ENCODE measurements at regions not wholly inside any gene's neighbourhood (a gene's known extent, or its start where the extent isn't known, plus 50 kb on each side); places are given as distances from the start of the nearest gene placed in this dataset.
"Not testable (repeated sequence)": the region's sequence is repeated elsewhere in the genome, so short reads cannot be mapped to it uniquely, and the experiment has no call there.

DNA sequence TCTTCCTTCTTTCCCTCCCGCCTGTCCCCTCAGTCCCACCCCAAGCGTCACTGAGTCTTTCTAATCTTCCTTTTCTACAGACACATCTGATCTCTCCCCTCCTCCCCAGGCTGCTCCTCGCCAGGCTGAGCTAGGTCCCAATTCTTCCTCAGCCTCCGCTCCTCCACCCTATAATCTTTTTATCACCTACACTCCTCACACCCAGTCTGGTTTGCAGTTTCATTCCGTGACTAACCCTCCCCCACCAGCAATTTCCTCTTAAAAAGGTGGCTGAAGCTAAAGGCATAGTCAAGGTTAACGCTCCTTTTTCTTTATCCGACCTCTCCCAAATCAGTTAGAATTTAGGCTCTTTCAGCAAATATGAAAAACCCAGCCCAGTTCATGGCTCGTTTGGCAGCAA, 325.8 kb downstream of the PCDH20 start:
- ATAC-seq (ENCODE audit: poor library complexity); intact Hi-C loops (cut with DNase I); DNase-seq: not testable (repeated sequence)

DNA sequence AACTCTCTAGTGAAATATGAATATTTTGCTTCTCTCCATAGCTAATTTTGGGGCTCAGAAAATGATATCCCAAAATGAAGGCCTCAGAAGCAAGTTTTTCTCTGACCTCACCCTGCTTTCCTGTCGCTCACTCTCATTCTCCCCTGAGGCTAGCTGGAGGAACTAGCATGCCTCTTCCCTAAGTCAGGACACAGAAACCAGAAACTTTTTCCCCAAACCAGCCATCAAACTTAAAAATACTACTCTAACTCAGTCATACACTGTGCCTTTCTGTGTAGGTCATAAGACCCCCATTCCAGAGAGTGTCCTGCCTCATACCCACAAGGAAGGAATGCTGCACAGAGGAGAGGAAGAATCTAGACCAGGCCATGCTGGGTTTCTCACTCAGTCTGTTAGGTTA, 329.6 kb downstream of the PCDH20 start:
- intact Hi-C loops (cut with DNase I), result no loop called here
- DNase-seq, result no peak
- ATAC-seq (ENCODE audit: poor library complexity), result no peak

DNA sequence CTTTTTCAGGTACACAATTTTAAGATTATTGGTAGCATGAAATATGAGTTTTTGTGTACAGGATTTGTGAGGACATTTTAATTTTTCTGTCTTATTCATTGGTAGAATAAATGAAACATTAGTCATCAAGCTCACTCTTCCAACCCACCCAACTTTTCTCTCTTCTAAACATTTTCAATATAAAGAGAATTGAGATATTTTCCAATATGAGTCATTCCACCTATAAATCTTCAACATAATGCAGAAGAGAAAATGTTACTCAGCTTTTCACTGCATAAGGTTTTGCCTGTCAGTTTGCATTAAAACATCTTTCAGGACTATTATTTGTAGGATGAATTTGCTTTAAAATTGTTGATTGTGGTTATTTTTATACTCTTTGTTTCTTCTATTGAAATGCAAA, 330.7 kb downstream of the PCDH20 start:
- intact Hi-C loops (cut with DNase I), result no loop called here
- no peak for DNase-seq
- ATAC-seq (ENCODE audit: poor library complexity), result no peak

DNA sequence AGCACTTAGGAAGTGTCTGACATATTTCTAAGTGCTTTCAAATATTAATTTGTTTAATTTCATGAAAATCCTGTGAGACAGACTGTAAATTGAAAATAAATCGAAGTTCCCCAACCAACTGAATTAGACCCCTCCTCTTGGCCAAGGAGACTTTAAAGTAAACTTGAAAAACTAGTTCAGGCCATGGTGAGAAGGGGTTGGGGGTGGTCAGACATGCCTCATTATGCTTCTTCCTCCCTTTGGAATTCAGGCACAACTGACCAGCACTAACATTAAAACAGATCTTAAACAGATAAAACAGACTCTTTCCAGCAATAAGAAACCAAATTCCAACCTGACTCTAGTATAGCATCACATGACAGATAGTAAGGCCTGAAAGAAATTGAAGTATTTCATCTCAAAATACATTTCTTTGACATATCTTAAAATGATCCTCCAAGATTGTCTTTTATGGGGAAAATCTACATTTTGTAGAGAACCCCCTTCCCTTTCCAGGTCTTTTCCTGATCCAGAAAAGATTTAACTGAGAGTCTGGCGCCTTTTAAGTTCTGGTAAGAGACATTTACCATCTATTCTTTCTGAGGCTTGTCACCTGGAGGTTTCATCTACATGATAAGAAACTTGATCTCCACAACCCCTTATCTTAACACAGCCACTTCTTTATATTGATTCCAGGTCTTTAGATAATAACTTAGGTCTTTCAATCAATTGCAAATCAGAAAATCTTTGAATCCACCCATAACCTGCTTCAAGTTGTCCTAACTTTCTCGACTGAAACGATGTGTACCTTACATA, 336.5 kb downstream of the PCDH20 start:
- no peak for DNase-seq
- intact Hi-C loops (cut with DNase I), result no loop called here
- no peak for ATAC-seq (ENCODE audit: poor library complexity)

DNA sequence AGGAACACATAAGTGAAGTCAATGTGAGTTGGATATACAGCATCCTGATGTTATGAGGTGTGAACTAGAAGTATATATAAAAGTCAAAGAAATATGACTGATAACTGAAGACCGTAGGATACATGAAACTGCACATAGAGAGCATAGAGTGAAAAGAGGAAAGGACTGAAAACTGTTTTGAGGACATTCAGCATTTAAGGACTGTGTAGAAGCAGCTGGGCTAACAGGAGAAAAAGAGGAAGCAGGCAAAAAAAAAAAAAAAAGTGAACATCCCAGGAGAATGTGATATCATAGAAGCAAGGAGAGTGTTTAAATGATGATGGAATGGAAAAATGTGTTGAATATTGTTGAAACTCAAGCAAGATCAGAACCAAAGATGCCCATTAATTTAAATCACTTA, 363.5 kb downstream of the PCDH20 start:
- no peak for DNase-seq
- ATAC-seq (ENCODE audit: poor library complexity), result no peak
- intact Hi-C loops (cut with DNase I), result no loop called here

DNA sequence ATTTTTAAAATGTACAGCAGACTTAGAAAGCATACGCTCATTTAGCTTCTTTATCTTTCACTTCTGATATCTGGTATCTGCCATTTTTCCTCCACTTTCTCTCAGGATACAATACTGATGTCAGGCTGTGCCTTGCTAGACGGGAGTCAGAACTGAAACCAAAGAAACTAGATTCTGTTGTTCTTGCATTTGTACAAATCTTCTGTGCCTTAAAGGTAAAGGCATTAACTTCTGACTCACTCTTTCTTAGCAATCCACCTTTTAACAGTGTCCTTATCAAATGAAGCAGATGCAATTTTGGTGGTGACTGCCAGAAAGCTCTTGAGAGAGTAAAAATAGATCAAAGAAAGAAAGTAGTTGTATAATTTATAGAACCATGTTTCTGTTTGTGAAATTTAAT, 370.4 kb downstream of the PCDH20 start:
- intact Hi-C loops (cut with DNase I), result no loop called here
- DNase-seq, result no peak
- ATAC-seq (ENCODE audit: poor library complexity), result peak; percentile 62

DNA sequence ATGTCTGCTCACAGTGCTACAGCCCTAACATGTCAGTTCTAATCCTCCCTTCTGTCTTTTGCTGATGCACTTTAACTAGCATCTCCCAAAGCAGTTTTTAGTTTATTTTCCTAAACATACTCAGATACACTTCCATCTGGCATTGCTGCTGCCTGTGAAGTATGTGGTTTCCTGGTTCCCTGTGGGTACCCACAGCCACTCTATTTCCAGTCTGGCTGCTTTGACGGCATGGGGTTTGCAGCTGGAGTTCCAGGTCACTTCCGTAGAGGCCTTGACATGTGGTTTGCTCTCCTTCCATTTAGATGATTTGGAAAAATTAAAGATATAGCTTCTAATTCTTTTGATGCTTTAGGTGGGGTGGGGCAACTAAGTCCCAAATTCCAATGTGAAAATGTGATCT, 375.5 kb downstream of the PCDH20 start:
- intact Hi-C loops (cut with DNase I), result no loop called here
- ATAC-seq (ENCODE audit: poor library complexity), result no peak
- no peak for DNase-seq

DNA sequence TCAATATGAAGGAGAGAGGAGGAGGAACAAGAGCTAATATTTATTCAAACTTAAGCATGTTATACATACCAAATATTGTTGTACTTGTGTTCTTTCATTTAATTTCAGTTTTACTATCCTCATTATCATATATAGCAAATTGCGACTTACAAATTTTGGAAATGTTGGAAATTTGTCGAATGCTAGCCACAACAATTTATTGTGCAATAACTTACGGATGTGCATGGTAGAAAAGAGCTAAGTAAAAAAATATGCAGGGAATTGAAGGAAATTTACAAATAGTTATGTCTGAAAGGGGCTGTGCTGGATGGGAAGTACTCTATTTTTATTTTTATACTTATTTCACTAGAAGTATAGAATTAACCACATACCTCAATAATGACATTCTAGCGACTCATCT, 376.3 kb downstream of the PCDH20 start:
- ATAC-seq (ENCODE audit: poor library complexity), result no peak
- intact Hi-C loops (cut with DNase I), result no loop called here

DNA sequence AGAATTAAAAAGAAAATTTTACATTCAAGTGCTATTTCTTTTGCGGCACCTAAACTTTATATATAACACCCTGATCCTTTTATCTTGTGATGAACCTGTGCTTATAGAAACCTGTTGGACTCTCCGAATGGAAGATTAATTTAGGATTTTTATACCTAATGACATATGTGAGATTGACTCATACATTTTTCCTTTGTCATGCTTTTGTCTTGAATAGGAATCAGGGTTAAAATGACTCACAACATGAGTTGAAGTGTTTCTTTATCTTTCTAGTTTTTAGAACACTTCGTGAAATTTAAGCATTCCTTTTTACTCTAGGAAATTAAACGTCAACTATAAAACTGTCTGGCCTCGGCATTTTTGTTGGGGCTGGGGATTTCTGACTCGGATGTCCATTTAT, 378.9 kb downstream of the PCDH20 start:
- no peak for ATAC-seq (ENCODE audit: poor library complexity)
- DNase-seq, result no peak
- intact Hi-C loops (cut with DNase I), result no loop called here

More for the DNA sequence above, 376.3 kb downstream of the PCDH20 start:
- no peak for DNase-seq

DNA sequence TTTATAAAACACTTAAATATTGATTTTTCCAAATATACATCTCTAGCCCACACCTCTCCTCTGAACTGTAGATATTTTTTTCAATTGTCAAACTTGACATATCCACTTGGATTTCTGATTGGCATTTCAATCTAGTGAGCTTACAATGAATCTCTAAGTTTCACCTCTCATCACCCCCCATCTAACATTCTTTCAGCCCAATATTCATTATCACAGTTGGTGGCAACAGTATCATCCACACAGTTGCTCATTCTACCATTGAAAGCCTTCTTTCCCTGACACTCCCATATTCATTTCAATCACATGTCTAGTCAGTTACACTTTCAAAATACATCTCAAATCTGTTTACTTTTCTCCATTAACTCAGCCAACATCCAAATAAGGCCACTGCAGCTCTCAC, 385.2 kb downstream of the PCDH20 start:
- DNase-seq, result no peak
- ATAC-seq (ENCODE audit: poor library complexity), result no peak
- intact Hi-C loops (cut with DNase I), result no loop called here

DNA sequence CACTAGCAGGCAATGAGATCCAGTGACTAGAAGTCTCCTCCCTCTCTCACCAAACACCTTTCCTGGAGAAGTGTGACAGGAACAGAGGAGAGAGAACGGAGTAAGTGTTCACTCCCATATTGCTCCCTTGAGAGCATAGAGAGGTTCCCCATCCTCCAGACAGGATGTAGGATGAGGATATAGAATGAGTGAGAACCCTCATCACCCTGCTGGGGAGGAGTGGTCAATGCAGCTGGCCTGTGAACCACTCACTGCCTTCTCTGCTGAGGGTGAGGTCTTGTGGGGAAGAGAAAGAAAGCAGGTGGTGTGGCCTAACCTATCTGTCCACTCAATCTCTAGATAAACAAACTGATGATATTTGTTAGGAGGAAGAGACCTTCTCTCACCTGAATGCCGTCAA, 386.6 kb downstream of the PCDH20 start:
- ATAC-seq (ENCODE audit: poor library complexity), result no peak
- intact Hi-C loops (cut with DNase I), result no loop called here

DNA sequence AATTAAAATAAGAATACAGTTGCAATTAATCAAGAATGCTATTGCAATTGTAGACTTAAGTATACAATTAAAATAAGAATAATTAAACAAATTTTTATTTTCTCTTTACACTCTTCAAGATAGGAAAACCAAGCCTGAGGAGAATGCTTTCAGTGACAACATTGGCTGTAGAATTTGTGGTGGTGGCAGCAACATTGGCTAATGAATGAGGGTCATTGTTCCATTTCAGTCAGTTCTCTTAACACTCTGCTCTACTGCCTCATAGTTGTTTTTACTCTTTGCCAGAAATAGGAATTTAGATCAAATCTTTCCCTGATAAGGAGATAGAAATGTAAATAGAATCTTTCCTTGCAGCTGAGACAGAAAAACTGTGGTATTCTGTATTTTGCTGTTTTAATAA, 391.6 kb downstream of the PCDH20 start:
- DNase-seq (no peak), ATAC-seq (ENCODE audit: poor library complexity) (no peak)
- intact Hi-C loops (cut with DNase I), result no loop called here

More for the DNA sequence above, 386.6 kb downstream of the PCDH20 start:
- DNase-seq, result no peak

DNA sequence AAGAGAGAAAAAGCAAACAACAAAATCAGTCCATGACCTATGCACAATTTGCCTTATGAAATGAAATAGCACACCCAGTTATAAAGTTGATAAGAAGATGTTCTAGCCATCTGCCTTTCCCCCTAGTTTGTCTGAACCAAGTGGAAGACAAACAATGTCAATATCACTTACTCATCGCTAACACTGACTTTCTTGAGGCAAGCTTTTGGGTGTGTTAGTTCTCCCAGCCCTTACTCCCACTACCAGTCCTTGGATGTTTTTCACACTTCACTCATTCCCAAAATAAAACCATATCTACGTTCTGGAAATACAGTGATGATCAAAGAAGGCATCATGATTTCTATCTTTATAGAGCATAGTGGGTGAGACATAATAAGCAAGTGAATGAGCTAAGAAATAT, 393.8 kb downstream of the PCDH20 start:
- DNase-seq (no peak), ATAC-seq (ENCODE audit: poor library complexity) (no peak)
- intact Hi-C loops (cut with DNase I), result no loop called here

DNA sequence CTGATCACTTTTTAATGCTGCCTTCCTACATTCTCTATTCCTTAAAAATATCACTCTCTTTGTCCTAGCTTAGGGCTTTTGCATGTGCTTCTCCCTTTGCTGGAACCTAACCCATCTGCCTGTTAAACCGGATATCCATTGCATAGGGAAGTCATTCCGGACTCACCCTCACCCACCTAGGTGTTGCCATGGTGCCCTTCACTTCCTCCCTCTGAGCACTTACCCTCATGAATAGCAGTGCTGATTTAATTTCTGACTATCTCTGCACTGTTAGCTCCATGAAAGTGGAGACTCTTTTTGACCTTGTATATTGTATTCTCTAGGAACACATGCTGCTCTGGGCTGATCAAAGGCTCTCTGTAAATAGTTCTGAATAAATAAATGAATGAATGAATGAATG, 401.9 kb downstream of the PCDH20 start:
- DNase-seq (no peak), ATAC-seq (ENCODE audit: poor library complexity) (no peak)
- intact Hi-C loops (cut with DNase I), result no loop called here

DNA sequence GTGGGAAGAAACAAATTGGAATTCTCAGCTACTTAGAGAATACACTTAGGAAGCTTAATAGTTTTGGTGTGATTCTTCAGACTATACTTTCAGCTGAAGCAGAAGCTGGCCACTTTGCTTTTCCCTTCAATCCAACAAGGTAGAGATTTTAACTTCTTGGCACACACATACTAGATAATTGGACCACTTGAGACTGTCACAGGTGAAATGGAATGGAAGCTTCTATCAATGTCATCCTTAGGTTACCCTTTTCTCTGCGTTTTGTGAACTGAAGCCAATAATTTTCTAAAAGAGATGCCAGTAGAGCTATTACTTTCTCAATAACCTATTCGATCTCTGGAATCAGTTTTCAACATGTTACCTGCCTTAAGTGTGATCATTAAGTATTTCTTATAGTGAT, 405.3 kb downstream of the PCDH20 start:
- intact Hi-C loops (cut with DNase I), result no loop called here
- ATAC-seq (ENCODE audit: poor library complexity) (no peak), DNase-seq (no peak)

DNA sequence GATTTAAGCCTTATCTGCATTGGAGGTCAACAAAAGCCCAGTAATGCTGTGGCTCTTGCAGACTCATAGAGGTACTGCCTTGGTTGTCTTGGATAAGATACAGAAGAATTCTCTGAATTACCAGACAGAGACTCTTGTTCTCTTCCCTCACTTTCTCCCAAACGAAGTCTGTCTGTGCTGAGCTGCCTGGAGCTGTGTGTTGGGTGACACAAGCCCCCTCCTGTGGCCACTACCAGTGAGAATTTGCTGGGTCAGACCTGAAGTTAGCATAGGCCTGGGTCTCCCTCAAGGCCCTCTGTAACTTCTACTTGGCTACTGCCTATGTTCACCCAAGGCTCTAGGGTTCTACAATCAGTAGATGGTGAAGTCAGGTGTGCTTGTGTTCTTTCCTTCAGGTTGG, 413.0 kb downstream of the PCDH20 start:
- ATAC-seq (ENCODE audit: poor library complexity) (no peak), DNase-seq (no peak)
- intact Hi-C loops (cut with DNase I), result no loop called here

DNA sequence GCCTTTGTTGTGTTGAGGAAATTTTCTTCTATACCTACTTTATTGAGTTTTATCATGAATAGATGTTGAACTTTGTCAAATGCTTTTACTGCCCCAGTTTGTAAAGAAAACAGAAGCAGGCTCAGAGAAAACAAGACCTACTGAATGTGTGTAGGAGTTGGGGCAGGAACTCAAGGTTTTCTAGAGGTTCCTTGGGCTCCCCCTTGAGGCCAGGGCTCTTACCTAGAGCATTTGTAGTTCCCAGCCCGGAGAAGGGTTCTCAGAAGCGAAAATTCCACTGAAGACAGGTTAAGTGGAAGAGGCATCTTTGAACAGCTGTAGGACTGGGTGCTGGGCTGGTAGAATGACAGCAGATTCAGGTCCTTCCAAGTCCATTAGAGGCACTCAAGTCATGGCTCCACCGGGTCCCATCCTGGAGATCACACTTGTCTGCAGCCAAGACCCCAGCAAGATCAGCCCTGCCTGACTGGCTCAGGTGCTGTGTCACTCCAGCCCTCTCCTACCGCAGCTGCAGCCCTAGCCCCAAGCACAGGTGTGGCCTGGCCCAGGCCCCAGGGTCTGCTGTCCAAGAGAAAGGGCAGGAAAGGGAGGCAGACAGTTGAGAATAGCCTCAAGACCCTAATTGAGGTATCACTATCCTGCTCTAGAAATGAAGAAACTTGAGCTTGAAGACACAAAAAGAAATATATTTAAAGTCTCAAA, 425.5 kb downstream of the PCDH20 start:
- ATAC-seq (ENCODE audit: poor library complexity) (no peak), DNase-seq (no peak)
- intact Hi-C loops (cut with DNase I), result no loop called here

DNA sequence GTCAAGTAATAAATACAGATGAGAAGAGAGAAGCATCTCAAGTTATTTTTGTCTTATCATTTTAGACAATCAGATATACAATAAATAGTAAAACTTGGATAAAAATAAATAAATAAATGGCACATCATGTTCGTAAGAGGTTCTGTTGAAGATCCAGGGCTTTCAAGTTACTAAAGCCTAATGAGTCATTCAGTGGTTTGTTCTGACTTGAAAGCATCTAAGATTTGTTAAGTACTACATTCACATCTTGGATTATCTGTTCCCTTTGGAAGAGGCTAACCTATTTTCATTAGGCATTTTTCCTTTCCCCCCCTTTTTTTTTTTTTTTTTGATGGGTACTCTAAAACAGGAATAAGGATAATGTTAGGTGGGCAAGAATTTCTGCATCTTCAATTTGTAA, 429.3 kb downstream of the PCDH20 start:
- intact Hi-C loops (cut with DNase I), result no loop called here
- DNase-seq (no peak), ATAC-seq (ENCODE audit: poor library complexity) (no peak)

DNA sequence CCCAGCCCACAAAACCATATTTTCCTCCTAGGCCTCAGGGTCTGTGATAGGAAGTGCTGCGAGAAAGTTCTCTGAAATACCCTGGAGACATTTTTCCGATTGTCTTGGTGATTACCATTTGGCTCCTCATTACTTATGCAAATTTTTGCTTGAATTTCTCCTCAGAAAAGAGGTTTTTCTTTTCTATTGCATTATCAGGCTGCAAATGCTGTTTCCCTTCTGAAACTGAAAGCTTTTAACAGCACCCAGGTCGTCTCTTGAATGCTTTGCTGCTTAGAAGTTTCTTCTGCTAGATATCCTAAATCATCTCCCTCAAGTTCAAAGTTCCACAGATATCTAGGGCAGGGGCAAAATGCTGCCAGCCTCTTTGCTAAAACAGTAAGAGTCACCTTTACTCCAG, 434.2 kb downstream of the PCDH20 start:
- ATAC-seq (ENCODE audit: poor library complexity) (no peak), DNase-seq (no peak)
- intact Hi-C loops (cut with DNase I), result no loop called here

DNA sequence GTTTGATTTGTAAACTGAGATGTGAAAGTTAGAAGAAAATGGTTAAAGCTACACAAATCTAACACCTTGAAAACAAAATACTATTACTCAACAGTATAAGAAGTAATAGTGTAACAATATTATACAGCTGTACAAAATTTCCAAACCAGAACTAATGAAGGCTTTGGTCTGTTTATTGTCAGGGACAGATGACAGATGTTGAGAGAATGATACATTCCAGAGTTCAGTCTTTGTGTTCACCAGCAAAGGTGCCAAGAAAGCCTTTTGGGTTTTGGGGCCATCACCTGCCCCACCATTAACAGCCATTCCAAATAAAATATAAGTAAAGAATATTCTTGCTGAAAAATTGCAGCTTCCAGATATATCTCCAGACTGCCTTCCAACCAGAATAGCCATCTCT, 439.3 kb downstream of the PCDH20 start:
- intact Hi-C loops (cut with DNase I), result no loop called here
- ATAC-seq (ENCODE audit: poor library complexity) (peak; percentile 76), DNase-seq (no peak)

DNA sequence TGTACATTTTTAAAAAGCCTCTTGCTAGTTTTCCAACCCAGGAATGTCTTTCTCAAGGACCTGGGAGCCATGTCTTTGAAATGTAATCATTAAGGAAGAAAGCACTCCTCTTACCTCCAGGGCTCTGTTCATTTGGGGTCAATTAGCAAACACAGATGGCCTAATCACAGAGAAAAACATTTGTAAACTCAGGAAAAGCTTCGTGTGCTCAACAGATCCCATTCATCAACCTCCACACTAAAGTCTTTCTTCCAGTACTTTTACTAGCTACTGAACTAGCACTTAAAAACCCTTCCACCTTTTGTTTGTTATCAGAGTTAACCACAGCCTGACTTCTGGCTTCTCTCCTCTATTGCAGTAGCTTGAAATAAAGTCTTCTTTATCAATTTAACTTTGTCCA, 441.4 kb downstream of the PCDH20 start:
- ATAC-seq (ENCODE audit: poor library complexity) (no peak), DNase-seq (no peak)
- intact Hi-C loops (cut with DNase I), result no loop called here
